ENCODE measurements at regions not wholly inside any gene's neighbourhood (a gene's known extent, or its start where the extent isn't known, plus 50 kb on each side); places are given as distances from the start of the nearest gene placed in this dataset.

GRCh38 chr1:94362466-94363058 is 55.6 kb upstream of the ABCD3 start:
- no peak overlapping the region for H3K4me3 ChIP-seq (ENCODE audit: low read depth, low read length)
- DNase-seq (ENCODE audit: low read depth, low spot score), result peak; percentile 44
- in situ Hi-C loops (cut with HindIII; ENCODE audit: low sequenced_read_pairs), result no loop called here
- TF ChIP-seq CTCF (IDR thresholded peaks at IDR 0.05; ENCODE audit: low read depth, low read length), result no peak

DNA sequence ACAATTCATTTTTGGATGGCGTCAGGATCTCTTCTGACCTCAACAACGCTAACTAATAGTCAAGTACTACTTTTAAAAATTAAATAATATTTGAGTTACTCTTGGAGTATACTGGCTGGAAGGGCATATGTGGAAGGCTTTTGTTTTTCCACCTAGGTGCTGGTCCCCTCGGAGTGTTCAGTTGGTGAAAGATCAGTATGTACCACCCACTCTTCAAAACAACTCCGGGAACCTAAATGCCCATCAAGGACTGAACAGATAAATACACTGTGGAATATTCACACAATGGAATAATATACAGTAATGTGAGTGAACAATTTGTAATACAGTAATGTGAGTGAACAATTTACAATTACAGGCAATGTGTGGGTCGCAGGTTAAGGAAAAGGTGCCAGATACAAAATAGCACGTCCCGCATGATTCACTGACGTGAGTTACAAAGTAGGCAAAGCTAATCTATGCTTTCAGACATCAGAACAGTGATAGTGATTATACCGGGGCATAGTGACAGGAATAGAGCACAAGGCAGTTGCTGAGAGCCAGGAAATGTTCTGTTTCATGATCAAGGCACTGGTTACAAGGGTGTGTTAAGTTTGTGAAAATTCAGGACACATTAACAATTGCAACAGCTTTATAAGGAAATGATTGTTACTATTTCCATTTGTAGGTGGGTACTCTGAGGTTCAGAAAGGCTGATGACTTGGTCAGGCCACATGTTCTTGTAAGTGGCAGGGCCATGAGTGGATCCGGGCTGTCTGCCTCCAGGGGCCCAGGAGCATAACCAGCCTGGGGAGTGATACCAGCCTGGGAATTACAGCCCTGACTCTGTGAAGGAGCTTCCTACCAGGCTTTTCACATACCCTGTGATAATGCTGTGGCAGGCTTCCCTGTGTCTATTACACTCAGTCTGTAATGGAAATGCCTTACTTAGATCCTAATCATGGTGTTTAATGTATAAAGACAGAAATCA is 59.3 kb upstream of the ABCD3 start:
- no peak overlapping the region for H3K4me3 ChIP-seq (ENCODE audit: low read depth, low read length)
- in situ Hi-C loops (cut with HindIII; ENCODE audit: low sequenced_read_pairs), result no loop called here
- TF ChIP-seq CTCF (IDR thresholded peaks at IDR 0.05; ENCODE audit: low read depth, low read length), result no peak

GRCh38 chr1:94357661-94358060 is 60.5 kb upstream of the ABCD3 start:
- no peak overlapping the region for H3K4me3 ChIP-seq (ENCODE audit: low read depth, low read length)
- no peak for TF ChIP-seq CTCF (IDR thresholded peaks at IDR 0.05; ENCODE audit: low read depth, low read length)
- in situ Hi-C loops (cut with HindIII; ENCODE audit: low sequenced_read_pairs), result no loop called here
- no peak for DNase-seq (ENCODE audit: low read depth, low spot score)

More for the DNA sequence above, 59.3 kb upstream of the ABCD3 start:
- DNase-seq (ENCODE audit: low read depth, low spot score), result no peak

DNA sequence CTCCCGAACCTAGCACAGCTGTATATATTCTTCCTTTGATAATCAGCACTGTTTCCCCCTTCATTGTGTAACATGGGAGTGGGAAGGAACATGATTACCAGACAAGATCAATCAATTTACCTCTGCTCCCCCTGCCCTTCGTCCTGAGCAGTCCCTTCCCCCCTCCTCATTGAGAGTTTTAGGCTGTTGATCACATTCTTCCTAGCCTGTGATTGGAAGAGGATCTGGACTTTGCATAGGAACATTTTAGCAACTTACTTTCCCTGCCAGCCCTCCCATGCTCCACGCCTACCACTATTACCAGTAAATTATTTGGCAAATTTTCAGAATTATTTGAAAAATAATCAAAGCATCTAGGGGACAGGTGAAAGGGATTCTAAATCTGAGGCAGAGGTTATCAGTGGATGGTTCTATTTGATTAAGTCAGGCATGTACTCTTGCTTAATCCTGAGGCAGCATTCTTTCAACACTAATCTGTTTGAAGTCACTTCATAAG is 62.7 kb upstream of the ABCD3 start:
- no peak for TF ChIP-seq CTCF (IDR thresholded peaks at IDR 0.05; ENCODE audit: low read depth, low read length)
- in situ Hi-C loops (cut with HindIII; ENCODE audit: low sequenced_read_pairs), result no loop called here
- no peak overlapping the region for H3K4me3 ChIP-seq (ENCODE audit: low read depth, low read length)

DNA sequence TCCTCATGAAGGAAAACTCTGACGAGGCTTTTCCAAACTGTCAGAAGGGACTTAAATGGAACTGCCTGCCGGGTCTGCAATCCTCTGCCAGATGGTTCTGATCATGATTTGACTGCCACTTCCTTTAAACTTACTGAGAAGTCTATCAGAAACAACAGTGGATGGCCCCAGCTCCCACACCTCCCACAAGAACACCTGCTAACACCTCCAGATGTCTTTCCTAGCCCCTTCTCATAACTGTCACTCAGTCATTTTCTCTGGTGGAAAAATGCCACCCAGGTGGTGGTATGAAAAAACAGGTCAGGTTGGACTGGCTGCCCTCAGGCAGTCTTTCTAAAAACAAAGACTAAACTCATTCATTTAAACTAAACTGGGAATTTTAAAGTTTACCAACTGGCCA is 66.7 kb upstream of the ABCD3 start:
- in situ Hi-C loops (cut with HindIII; ENCODE audit: low sequenced_read_pairs), result no loop called here
- H3K4me3 ChIP-seq (ENCODE audit: low read depth, low read length), result no peak overlapping the region
- DNase-seq (ENCODE audit: low read depth, low spot score), result no peak
- TF ChIP-seq CTCF (IDR thresholded peaks at IDR 0.05; ENCODE audit: low read depth, low read length), result no peak

More for the DNA sequence above, 62.7 kb upstream of the ABCD3 start:
- DNase-seq (ENCODE audit: low read depth, low spot score), result no peak

GRCh38 chr1:94350350-94350924 is 67.8 kb upstream of the ABCD3 start:
- DNase-seq (ENCODE audit: low read depth, low spot score), result no peak
- in situ Hi-C loops (cut with HindIII; ENCODE audit: low sequenced_read_pairs), result no loop called here
- TF ChIP-seq CTCF (IDR thresholded peaks at IDR 0.05; ENCODE audit: low read depth, low read length), result no peak
- no peak overlapping the region for H3K4me3 ChIP-seq (ENCODE audit: low read depth, low read length)
